ENCODE measurements at regions not wholly inside any gene's neighbourhood (a gene's known extent, or its start where the extent isn't known, plus 50 kb on each side); places are given as distances from the start of the nearest gene placed in this dataset.
A peak's percentile ranks its signal among the peaks of the same experiment; 100 is the strongest.

DNA sequence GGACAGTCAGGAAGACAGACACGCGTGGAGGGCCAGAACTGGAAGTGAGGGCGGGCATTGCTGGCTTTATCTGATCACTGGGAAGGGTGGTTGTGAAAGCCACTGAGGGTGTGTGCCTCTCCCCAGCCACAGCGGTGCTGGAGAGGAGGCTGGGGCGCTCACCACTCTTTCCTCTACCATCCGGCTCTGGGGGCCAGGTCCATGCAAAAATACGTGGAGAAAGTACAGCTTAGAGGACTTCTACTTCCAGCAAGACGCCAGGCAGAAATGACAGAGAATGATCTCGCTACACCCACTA is 148.8 kb upstream of the RPS6KA2 start:
- no peaks in the 10 kb centered on the region for H3K36me3 Mint-ChIP-seq
- ATAC-seq (no peak), DNase-seq (ENCODE audit: low spot score in 2 of 2) (no peak)
- H3K9me3 Mint-ChIP-seq: no peaks in the 10 kb centered on the region
- no peak overlapping the region for H3K27ac Mint-ChIP-seq
- H3K4me1 Mint-ChIP-seq: peaks cover 7% of the 10 kb centered on the region
- no peak overlapping the region for H3K4me3 Mint-ChIP-seq

DNA sequence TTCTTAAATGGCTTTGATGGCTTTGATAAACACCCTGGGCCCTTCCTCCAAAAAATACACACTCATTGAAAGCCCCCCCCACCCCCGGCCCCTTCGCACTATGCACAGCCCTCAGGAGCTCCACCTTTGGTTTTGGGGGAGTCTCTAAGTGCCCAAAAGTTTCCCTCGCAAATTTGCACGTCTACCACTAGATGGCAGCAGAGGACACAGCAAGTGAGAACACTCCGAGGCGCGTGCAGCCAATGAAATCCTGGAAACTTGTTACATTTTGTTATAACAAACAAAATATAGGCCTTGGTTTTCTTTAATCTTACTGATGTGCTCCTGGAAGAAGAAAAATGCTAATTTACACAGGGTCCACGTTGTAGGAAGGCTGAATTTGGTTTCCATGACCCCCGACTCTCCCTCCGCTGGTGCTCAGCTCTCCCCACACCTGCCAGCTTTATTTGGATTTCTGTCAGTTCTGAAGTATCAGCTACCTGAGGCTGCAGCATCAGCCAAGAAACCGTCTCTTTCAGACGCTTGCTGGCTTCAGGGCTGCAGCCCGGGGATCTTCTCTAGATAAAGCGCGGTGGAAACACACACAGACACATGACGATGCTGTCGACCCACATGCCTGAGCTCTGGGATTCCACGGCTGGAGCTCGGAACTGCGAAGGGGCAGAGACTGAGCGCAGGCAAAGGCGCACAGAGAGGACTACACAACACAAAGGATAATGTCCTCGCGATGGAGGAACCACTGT is 148.3 kb upstream of the RPS6KA2 start:
- Mint-ChIP-seq H3K4me1 (peaks cover 7% of the 10 kb centered on the region), H3K36me3 (no peaks in the 10 kb centered on the region), H3K4me3 (no peak overlapping the region), H3K27ac (no peak overlapping the region), H3K9me3 (no peaks in the 10 kb centered on the region)
- ATAC-seq (peak; percentile 65), DNase-seq (ENCODE audit: low spot score in 2 of 2) (peak; percentile 41 to 62)

DNA sequence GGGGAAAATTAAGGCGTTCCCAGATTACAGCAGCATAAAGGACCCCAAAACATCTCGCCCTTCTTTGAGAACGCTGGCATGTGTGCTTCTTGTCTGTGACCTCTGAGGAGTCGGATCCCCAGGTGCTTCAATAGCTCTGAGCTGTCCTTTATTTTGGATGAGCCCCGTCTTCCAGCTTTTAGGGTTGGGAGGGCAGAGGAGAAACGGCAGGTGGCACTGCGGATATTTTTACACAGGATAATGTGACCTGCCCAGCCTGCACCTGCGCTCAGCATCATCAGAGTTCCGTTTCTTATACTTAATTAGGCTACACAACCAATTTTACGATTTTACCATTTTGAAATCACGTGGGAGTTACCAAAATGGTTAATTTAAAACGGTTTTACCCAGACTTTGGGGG is 147.7 kb upstream of the RPS6KA2 start:
- Mint-ChIP-seq H3K9me3 (no peaks in the 10 kb centered on the region), H3K36me3 (no peaks in the 10 kb centered on the region), H3K4me3 (no peak overlapping the region), H3K4me1 (peaks cover 7% of the 10 kb centered on the region), H3K27ac (no peak overlapping the region)
- no peak for ATAC-seq
- no peak for DNase-seq (ENCODE audit: low spot score in 2 of 2)

DNA sequence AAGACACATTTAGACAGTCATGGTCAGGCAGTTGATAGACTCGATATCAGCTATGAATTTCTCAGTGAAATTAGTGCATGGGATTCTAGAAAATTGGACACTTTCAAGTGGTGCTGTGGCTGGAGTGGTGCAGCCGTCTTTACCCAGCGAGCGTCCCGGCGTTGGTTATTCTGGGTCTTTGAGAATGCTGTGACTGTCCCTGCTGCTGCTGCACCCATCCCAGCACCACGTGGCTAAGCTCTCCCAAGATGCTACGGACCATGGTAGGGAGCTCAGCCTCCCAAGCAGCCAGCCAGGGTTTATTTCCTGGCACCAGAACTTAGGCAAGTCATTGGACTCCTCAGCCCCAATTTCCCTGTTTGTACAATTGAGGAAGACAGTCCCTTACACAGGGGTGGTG is 147.2 kb upstream of the RPS6KA2 start:
- Mint-ChIP-seq H3K4me1 (peaks cover 7% of the 10 kb centered on the region), H3K27ac (no peak overlapping the region), H3K9me3 (no peaks in the 10 kb centered on the region), H3K36me3 (no peaks in the 10 kb centered on the region), H3K4me3 (no peak overlapping the region)
- ATAC-seq (no peak), DNase-seq (ENCODE audit: low spot score in 2 of 2) (no peak)

DNA sequence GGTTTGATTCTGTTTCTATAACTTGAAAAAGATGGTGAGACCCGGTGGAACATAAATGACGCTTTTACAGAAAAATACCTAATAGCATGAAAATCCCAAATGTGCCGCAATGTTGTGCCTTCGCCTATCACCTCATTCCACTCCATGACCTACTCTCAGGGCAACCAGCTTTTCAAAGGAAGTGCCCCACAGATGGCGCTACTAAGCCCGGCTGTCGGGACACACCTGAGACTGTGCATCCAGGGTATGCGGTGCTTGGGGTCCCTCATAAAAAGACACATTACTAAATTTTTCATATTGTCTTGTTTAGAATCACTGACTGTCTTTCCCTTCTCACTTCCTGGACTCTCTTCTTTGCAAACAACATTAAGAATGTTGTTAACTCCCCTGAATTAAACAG is 145.5 kb upstream of the RPS6KA2 start:
- no peak for ATAC-seq
- no peak for DNase-seq (ENCODE audit: low spot score in 2 of 2)
- Mint-ChIP-seq H3K27ac (no peak overlapping the region), H3K4me1 (peaks cover 7% of the 10 kb centered on the region), H3K4me3 (no peak overlapping the region), H3K36me3 (no peaks in the 10 kb centered on the region), H3K9me3 (no peaks in the 10 kb centered on the region)

DNA sequence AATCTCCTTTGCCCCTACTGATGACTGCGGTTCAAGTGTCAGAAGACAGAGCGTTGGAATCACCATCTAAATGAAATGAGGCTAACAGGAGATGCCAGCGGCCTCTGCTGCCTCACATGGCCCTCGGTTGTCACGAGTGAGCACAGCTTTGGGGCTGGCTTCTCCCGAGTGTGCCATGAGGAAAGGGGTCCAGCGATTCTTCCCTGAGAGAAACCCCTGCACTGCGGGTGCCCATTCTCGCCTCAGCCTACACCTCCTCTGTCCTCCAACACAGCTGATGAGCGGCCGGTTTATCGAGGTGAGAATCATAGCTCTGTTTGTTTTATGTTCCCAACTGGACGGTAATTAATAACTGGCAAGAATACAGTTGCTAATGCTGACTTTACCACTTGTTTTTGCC is 144.7 kb upstream of the RPS6KA2 start:
- Mint-ChIP-seq H3K4me3 (no peak overlapping the region), H3K27ac (no peak overlapping the region), H3K9me3 (no peaks in the 10 kb centered on the region), H3K4me1 (peaks cover 7% of the 10 kb centered on the region), H3K36me3 (no peaks in the 10 kb centered on the region)
- peak in 1 of 2 donors; percentile 12 for DNase-seq (ENCODE audit: low spot score in 2 of 2)
- ATAC-seq: no peak

DNA sequence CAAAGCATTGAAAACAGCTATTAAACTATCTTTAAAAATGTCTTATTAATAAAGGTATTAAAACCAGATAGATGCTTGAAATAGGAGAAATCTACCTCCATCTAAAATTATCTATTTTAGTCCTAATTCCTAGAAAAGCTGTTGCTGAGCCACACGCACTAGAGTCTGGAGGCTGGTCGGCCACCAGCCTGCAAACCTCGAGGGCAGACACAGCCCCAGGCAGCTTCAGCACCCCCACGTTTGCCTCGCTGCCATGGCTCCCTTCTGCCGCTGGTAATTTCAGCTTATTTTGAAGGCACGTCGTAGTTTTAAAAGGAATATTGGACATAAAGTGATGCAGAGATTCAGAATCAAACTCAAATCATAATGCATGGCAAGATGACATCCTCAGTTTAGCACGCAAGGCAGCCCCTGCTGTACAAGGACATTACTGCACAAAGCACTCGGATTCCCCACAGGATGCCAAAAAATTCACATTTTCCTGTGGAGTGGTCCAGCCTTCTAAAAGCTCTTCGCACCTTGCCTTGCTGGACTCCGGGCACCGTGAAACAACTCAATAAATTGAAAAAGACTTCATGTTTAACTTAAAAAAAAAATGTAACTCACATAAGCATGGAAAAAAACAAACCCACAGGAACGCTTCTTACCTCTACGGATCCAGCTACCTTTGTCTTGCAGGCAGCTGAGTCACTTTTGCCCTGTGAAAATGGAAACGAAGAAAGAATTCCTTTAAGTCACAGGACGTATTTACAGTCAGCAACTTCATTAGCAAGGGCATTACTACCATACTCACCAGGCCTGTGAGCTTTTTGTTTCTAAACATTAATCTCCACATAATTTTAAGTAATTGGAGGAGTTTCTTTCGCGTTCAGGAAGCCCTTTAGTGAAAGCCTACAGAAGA is 143.4 kb upstream of the RPS6KA2 start:
- H3K27ac Mint-ChIP-seq: no peak overlapping the region
- H3K4me3 Mint-ChIP-seq: no peak overlapping the region
- DNase-seq (ENCODE audit: low spot score in 2 of 2) (peak in 1 of 2 donors; percentile 7), ATAC-seq (no peak)
- H3K4me1 Mint-ChIP-seq: peaks cover 3% of the 10 kb centered on the region
- no peaks in the 10 kb centered on the region for H3K36me3 Mint-ChIP-seq
- no peaks in the 10 kb centered on the region for H3K9me3 Mint-ChIP-seq

DNA sequence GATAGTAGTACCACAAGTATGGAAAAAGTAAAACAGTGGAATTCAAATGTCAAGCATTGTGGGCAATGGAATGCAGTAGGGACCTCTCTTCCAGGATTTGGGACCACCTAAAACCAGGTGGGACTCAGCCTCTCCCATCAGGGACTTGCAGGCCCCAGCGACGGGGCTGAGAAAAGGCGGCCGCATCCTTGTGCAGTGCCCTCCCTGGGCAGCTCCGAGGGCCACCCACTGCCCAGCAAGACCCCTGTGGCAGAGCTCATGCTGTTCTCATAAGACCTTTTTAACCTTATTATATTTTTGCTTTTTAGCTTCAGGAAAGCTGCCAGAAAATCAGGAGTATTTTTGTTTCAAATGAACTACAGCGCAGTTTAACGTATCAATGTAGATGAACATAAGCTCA is 142.6 kb upstream of the RPS6KA2 start:
- Mint-ChIP-seq H3K9me3 (no peaks in the 10 kb centered on the region), H3K36me3 (no peaks in the 10 kb centered on the region), H3K4me1 (no peaks in the 10 kb centered on the region), H3K4me3 (no peak overlapping the region), H3K27ac (no peak overlapping the region)
- DNase-seq (ENCODE audit: low spot score in 2 of 2) (no peak), ATAC-seq (no peak)

DNA sequence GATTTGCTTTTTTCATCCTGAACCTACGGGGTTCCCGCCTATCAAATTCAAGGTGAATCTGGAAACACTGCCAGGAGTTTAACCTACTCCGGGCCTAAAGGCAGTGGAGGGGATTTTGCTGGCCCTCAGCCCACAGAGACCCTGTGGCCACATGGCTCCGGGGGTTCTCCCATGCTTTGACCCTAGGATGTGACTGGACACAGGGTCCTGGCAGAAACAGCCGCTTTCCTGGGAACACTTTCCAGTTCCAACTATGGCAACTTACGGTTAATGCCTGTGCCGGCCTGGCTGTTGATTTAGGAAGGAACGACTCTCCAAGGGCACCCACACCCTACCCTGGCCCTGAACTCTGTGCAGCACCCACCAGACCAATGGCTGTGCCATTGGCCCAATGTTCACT is 141.7 kb upstream of the RPS6KA2 start:
- H3K27ac Mint-ChIP-seq: no peak overlapping the region
- no peaks in the 10 kb centered on the region for H3K4me1 Mint-ChIP-seq
- DNase-seq (ENCODE audit: low spot score in 2 of 2) (no peak), ATAC-seq (no peak)
- no peaks in the 10 kb centered on the region for H3K36me3 Mint-ChIP-seq
- no peak overlapping the region for H3K4me3 Mint-ChIP-seq
- no peaks in the 10 kb centered on the region for H3K9me3 Mint-ChIP-seq

DNA sequence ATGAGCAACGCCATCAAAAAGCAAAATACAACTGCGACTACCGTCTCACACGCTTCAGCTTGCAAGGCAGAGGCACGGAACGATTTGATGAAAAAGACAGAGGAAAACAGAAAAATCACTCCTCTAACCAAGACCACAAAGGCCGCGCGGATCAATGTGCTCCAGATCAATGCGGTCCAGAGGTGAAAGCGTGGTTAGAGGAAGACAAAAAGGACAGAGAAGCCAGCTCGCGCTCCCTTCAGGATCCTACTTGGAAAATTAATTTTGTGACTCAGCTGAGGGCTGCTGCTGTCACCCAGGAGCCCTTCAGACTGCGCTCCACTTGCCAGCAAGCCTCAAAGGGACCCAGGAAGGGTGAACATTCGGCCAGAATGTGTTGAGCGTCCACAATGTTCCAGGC is 140.2 kb upstream of the RPS6KA2 start:
- Mint-ChIP-seq H3K4me1 (no peaks in the 10 kb centered on the region), H3K9me3 (no peaks in the 10 kb centered on the region), H3K36me3 (no peaks in the 10 kb centered on the region), H3K4me3 (no peak overlapping the region), H3K27ac (no peak overlapping the region)
- no peak for DNase-seq (ENCODE audit: low spot score in 2 of 2)
- ATAC-seq: no peak

DNA sequence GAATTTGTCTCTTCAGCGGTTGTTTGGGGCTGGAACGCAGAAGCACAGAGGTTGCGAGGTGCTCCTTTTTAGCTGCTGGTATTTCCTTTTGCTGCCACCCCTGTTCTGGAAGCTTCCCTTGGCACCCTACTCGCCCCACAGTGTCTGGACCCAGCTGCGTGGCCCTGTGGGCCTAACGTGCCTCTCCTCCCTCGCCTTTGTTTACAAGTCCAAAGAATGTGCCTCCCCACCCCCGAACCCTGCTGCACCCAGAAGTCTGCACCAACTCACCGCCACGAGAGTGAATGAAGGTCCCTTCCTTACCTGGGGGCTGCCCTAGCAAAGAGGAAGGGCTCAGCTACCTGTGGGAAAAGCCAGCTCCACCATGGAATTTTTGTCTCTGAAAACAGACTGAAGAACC is 139.7 kb upstream of the RPS6KA2 start:
- Mint-ChIP-seq H3K9me3 (no peaks in the 10 kb centered on the region), H3K4me3 (no peak overlapping the region), H3K27ac (no peak overlapping the region), H3K4me1 (no peaks in the 10 kb centered on the region), H3K36me3 (no peaks in the 10 kb centered on the region)
- no peak for DNase-seq (ENCODE audit: low spot score in 2 of 2)
- ATAC-seq: no peak

DNA sequence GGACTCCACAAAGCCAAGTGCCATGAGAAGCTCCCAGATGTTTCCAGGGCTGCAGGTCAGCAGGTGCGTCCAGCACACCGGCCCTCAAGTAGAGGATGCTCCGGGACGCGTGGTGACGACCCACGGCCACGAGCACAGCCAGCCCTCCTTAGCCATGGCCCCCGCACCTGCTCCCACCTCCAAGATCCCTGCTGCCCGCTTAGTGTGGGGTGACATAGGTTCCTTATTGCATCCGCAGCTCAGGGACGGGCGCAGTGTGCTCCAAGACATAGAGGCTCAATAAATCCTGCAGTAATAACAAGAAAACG is 138.1 kb upstream of the RPS6KA2 start:
- ATAC-seq (no peak), DNase-seq (ENCODE audit: low spot score in 2 of 2) (no peak)
- H3K4me1 Mint-ChIP-seq: peaks cover 4% of the 10 kb centered on the region
- H3K36me3 Mint-ChIP-seq: no peaks in the 10 kb centered on the region
- no peaks in the 10 kb centered on the region for H3K9me3 Mint-ChIP-seq
- no peak overlapping the region for H3K27ac Mint-ChIP-seq
- no peak overlapping the region for H3K4me3 Mint-ChIP-seq

DNA sequence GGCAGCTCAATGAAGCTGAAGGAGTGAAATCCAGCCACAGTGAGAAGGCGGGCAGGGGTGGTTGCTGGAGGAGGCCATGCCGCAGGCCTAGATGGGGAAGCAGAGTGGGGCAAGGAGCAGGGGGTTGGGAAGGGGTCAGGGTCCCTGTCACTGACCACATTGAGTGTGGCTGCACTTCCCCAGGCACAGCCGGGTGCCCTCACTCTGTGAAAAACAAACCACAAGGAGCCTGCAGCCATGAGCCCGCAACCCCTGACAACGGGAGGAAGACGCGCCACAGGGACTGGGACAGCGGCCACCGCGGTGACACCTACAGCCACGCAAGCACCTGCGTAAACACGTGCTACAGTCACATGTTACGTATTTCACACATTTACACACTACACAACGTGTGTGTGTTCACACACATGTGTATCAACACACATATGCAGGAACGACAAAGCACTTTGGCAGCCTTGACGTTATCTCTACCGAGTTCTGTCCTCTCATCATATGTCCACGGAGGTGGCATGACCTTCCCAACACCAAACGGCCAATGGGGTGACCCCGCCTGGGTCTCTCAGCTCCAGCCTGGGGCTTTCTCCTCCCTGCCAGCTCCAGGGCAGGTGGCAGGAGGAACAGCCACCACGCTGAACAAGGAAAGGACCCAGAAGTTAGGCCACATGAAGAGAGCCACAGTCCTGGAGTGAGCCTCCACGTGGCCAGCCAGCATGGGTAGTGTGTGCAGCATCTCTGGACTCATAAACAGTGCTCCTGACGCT is 137.6 kb upstream of the RPS6KA2 start:
- peaks cover 9% of the 10 kb centered on the region for H3K4me1 Mint-ChIP-seq
- H3K36me3 Mint-ChIP-seq: no peaks in the 10 kb centered on the region
- DNase-seq (ENCODE audit: low spot score in 2 of 2) (no peak), ATAC-seq (no peak)
- H3K9me3 Mint-ChIP-seq: no peaks in the 10 kb centered on the region
- no peak overlapping the region for H3K27ac Mint-ChIP-seq
- no peak overlapping the region for H3K4me3 Mint-ChIP-seq

DNA sequence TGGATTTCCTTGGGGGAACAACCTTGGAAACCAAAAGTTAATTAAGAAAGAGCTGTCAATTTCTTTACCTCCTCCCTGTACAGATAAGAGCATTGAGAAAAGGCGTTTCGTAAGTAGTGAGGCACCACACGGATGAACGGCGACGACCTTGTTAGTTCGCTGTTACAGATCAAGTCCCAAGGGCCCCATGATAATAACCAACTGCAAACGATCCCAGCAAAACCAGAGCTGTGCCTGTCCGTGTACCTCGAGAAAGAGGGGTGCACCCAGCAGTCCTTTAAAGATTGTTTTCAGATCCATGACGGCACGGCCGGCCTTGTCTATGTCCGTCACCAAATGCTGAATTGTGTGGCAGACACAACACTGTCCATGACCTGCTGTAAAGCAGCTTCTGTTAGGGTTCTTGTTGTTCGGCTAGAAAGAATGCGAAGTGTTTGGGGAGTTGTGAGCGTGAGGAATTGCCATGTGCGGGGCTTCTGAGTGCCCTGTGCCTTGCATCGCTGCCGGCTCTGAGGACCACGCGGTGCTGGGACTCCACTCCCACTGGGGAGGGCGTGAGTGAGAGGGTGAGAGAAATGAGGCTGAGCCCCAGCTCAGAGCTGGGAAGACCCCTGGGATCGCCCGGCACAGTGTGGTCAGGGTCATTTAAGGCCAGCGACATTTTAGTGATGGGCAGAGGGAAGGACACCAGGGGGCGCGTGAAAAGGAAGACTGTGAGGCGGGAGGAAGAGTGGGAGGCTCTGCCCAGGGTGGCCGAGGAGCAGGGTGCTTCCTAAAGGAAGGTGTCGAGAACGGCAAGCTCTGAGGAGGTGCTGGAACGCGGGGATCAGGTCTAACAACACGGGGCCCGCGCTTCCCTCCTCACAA is 136.8 kb upstream of the RPS6KA2 start:
- no peaks in the 10 kb centered on the region for H3K36me3 Mint-ChIP-seq
- H3K4me1 Mint-ChIP-seq: peaks cover 11% of the 10 kb centered on the region
- no peaks in the 10 kb centered on the region for H3K9me3 Mint-ChIP-seq
- no peak overlapping the region for H3K4me3 Mint-ChIP-seq
- DNase-seq (ENCODE audit: low spot score in 2 of 2) (no peak), ATAC-seq (no peak)
- no peak overlapping the region for H3K27ac Mint-ChIP-seq

DNA sequence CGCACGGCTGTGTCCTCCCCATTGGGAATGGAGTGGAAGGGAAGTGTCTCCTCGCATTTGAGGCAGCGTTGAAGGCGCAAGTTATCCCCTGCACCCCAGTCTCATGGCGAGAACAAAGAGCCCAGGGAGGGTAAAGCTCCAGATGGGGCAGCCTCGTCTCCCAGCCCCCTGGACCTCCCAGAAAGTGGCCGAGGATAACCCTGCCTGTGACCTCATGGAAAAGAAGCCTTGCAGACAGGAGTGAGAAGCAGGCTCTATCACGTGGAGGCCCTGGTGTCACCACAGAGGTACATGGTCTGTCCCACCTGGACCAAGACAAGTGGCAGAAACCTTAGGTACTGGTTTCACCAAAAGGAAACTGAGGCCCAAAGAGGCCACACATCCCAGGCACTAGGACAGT is 134.8 kb upstream of the RPS6KA2 start:
- Mint-ChIP-seq H3K4me3 (no peak overlapping the region), H3K27ac (no peak overlapping the region), H3K9me3 (no peaks in the 10 kb centered on the region), H3K36me3 (no peaks in the 10 kb centered on the region), H3K4me1 (peaks cover 29% of the 10 kb centered on the region)
- no peak for ATAC-seq
- no peak for DNase-seq (ENCODE audit: low spot score in 2 of 2)

All from stimulated activated effector memory CD8-positive, alpha-beta T cell treated with anti-CD3 and anti-CD28 coated beads, Interleukin-12 subunit alpha, Interleukin-12 subunit beta, amount 100 ng/mL, for 72 hours (primary cell).